Adrenal gland (tissue), 9 donors: ENCODE measurements at regions not wholly inside any gene's neighbourhood (a gene's known extent, or its start where the extent isn't known, plus 50 kb on each side); places are given as distances from the start of the nearest gene placed in this dataset.
A peak's percentile ranks its signal among the peaks of the same experiment; 100 is the strongest.
"Not testable (repeated sequence)": the region's sequence is repeated elsewhere in the genome, so short reads cannot be mapped to it uniquely, and the experiment has no call there.

Experiments
- DNase-seq, 7 donors: peaks; one replicate each; pipeline ENCODE4 v3.0.0-alpha.2; 2019 to 2020
- H3K27ac ChIP-seq, 5 donors: fragments of 200-600 bp; sonication (generic) in 4 of 5; 1 replicate in 3 of 5; 2 replicates in 2 of 5; pipeline versions ENCODE4 v1.5.1 to v1.8.0; 2016 to 2020; ENCODE audit warnings: mild to moderate bottlenecking in 1 of 5
- H3K27me3 ChIP-seq: fragments of 200-600 bp; 2 replicates; pipeline ENCODE4 v1.8.0; 2021
- H3K36me3 ChIP-seq, 2 donors: fragments of 200-600 bp; replicated peaks in 1 of 2; 1 replicate in 1 of 2; 2 replicates in 1 of 2; pipeline versions ENCODE4 v1.5.1 to v1.8.0; 2018 to 2022
- H3K4me1 ChIP-seq, 2 donors: fragments of 200-600 bp; replicated peaks in 1 of 2; 1 replicate in 1 of 2; 2 replicates in 1 of 2; pipeline versions ENCODE4 v1.5.1 to v1.8.0; 2018 to 2021
- H3K4me3 ChIP-seq, 4 donors: fragments of 200-600 bp; sonication (generic) in 3 of 4; one replicate each; pipeline ENCODE4 v1.5.1; 2016 to 2018
- H3K9me3 ChIP-seq, 3 donors: fragments of 200-600 bp; sonication (generic) in 1 of 3; replicated peaks in 1 of 3; 1 replicate in 2 of 3; 2 replicates in 1 of 3; pipeline versions ENCODE4 v1.5.1 to v1.8.0; 2016 to 2021
- CTCF ChIP-seq, 6 experiments: fragments of 450-650 bp in 4 of 6; fragments of 200-600 bp in 2 of 6; sonication (generic) in 1 of 6; IDR thresholded peaks; 1 replicate in 5 of 6; 2 replicates in 1 of 6; pipeline versions ENCODE4 v1.5.1 to v1.8.0; 2016 to 2021; ENCODE audit warnings: antibody characterized with exemption in 6 of 6, mild to moderate bottlenecking in 2 of 6, moderate library complexity in 1 of 6
- POLR2A ChIP-seq, 2 donors: fragments of 450-650 bp; IDR thresholded peaks; one replicate each; pipeline ENCODE4 v1.6.1; 2017; ENCODE audit warnings: antibody characterized with exemption in 2 of 2, mild to moderate bottlenecking in 2 of 2, moderate library complexity in 1 of 2
- WGBS, 4 donors: extraction: QIAGEN DNeasy Blood & Tissue Kit in 2 of 4; methylation state at CpG; one replicate each; pipeline versions ENCODE4 v1.1.5 to v1.1.7; 2013 to 2017; 5-methylcytosine and 5-hydroxymethylcytosine counted together
- intact Hi-C, 2 donors: fragments of 100-400 bp; cut with DNase I; formaldehyde crosslinking; loops; one replicate each; pipeline versions ENCODE4 v1.14.1 to v1.15.0; 2022 to 2023
- donor health status: healthy with polysubstance abuse.
- donor health status: Bipolar disorder and iron deficiency.
- donor health status: DM: yes; HTN: yes; CAD: no.
- donor health status: DM: no; HTN: no; CAD: no.
- donor health status: DM: no; HTN: no; CAD: no.

GRCh38 chr3:8052659-8053058 is 449.0 kb upstream of the LMCD1 start:
- Histone ChIP-seq H3K4me1 (no peaks in the 10 kb centered on the region), H3K4me3 (no peak overlapping the region), H3K27ac (no peak overlapping the region), H3K36me3 (no peaks in the 10 kb centered on the region), H3K9me3 (no peaks in the 10 kb centered on the region), H3K27me3 (no peaks in the 10 kb centered on the region)
- intact Hi-C loops, result no loop called here
- TF ChIP-seq CTCF (IDR thresholded peaks at IDR 0.05), result no peak
- TF ChIP-seq POLR2A (IDR thresholded peaks at IDR 0.05), result no peak
- peak in 1 of 7 donors; percentile 52 for DNase-seq
- WGBS, 4 donors, result 69 to 83% (median 74%) methylated on average over 7 of the region's 7 CpGs

DNA sequence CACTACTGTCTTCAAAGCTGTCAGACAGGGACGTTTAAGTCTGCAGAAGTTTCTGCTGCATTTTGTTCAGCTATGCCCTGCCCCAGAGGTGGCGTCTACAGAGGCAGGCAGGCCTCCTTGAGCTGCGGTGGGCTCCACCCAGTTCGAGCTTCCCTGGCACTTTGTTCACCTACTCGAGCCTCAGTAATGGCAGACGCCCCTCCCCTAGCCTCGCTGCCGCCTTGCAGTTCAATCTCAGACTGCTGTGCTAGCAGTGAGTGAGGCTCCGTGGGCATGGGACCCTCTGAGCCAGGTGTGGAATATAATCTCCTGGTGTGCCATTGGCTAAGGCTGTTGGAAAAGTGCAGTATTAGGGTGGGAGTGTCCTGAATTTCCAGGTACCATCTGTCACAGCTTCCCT is 433.5 kb upstream of the LMCD1 start:
- intact Hi-C loops, H3K9me3 ChIP-seq, H3K4me1 ChIP-seq, H3K27me3 ChIP-seq, H3K27ac ChIP-seq, H3K36me3 ChIP-seq, DNase-seq, H3K4me3 ChIP-seq: not testable (repeated sequence)
- 69 to 93% (median 79%) methylated on average over 6 to 9 of the region's 9 CpGs for WGBS, 4 donors

DNA sequence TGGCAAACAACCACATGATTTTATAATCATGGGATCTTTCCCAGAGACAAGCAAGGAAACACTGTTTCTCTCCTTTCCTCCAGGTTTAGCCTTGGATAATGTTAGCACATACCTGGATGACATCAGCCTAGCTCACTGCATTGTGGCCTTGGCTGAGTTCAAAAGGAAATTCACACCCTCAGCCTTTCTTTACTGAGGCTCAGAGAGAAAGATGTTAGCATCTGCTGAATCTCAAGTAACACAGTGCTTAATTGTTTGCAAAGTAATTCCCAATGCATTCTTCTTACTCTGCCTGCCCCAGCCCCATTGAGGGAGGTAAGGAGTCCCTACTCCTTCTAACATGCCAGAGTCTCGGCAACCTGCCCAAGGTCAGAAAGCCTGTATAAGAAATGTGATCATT is 432.2 kb upstream of the LMCD1 start:
- no peak overlapping the region for H3K27ac ChIP-seq
- no peak overlapping the region for H3K4me3 ChIP-seq
- H3K9me3 ChIP-seq, result no peaks in the 10 kb centered on the region
- no peaks in the 10 kb centered on the region for H3K36me3 ChIP-seq
- 22 to 60% (median 30%) methylated on average over 1 of the region's 1 CpG for WGBS, 4 donors
- intact Hi-C loops, result no loop called here
- no peak for TF ChIP-seq POLR2A (IDR thresholded peaks at IDR 0.05)
- TF ChIP-seq CTCF (IDR thresholded peaks at IDR 0.05), result no peak
- DNase-seq, result peak in 3 of 7 donors; percentile 2 to 17 (median 7)
- no peaks in the 10 kb centered on the region for H3K4me1 ChIP-seq
- no peaks in the 10 kb centered on the region for H3K27me3 ChIP-seq

DNA sequence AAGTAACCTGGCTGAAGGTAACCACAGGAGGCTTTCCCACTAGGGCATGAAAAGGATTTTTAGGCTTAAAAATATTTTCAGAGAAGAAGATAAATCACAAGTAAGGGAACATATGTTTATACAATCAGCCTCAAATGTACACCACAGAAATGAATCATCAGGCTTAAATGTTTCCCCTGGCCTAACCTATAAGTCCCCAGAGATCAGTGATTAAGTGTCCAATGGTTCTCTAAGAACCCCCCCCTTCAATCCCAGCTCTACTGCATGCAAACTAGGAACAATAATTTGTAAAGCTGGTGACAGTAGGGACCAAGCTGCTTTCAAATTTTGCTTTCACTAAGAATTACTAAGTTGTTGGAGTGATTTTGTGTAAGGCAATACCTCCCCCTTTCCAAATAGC is 431.6 kb upstream of the LMCD1 start:
- intact Hi-C loops, result no loop called here

GRCh38 chr3:8074740-8075139 is 426.9 kb upstream of the LMCD1 start:
- H3K27ac ChIP-seq, H3K36me3 ChIP-seq, H3K9me3 ChIP-seq, intact Hi-C loops, H3K27me3 ChIP-seq, H3K4me1 ChIP-seq, DNase-seq, H3K4me3 ChIP-seq: not testable (repeated sequence)
- 91 to 96% (median 93%) methylated on average over 3 of the region's 3 CpGs for WGBS, 4 donors

More for the DNA sequence above, 431.6 kb upstream of the LMCD1 start:
- Histone ChIP-seq H3K4me1 (no peaks in the 10 kb centered on the region), H3K4me3 (no peak overlapping the region), H3K27me3 (no peaks in the 10 kb centered on the region), H3K36me3 (no peaks in the 10 kb centered on the region), H3K9me3 (no peaks in the 10 kb centered on the region), H3K27ac (no peak overlapping the region)
- TF ChIP-seq POLR2A (IDR thresholded peaks at IDR 0.05), result no peak
- no peak for TF ChIP-seq CTCF (IDR thresholded peaks at IDR 0.05)
- no peak for DNase-seq
